Astrocyte (in vitro differentiated cells and primary cell): ENCODE measurements at regions not wholly inside any gene's neighbourhood (a gene's known extent, or its start where the extent isn't known, plus 50 kb on each side); places are given as distances from the start of the nearest gene placed in this dataset.

Experiments
- DNase-seq: peaks from one replicate; pipeline ENCODE4 v3.0.0-alpha.2; 2010; ENCODE audit warnings: low read depth
- FAIRE-seq: peaks from 2 replicates; lab custom pipeline; 2011; peaks lifted over from hg19 to GRCh38; lab: Jason Lieb, UNC
- H2AFZ ChIP-seq: 2 replicates; pipeline ENCODE4 v1.6.0; 2012; ENCODE audit warnings: low read depth, low read length, inconsistent platforms
- H3K27ac ChIP-seq: 2 replicates; pipeline ENCODE4 v1.5.1; 2011; ENCODE audit warnings: low read depth, low read length, inconsistent platforms
- H3K27me3 ChIP-seq: 2 replicates; pipeline ENCODE4 v1.6.0; 2011; ENCODE audit warnings: low read length, inconsistent platforms; ENCODE audit not compliant: insufficient read depth
- H3K36me3 ChIP-seq: 2 replicates; pipeline ENCODE4 v1.5.1; 2011; ENCODE audit warnings: low read length, inconsistent platforms; ENCODE audit not compliant: insufficient read depth
- H3K4me1 ChIP-seq: 2 replicates; pipeline ENCODE4 v1.5.1; 2011; ENCODE audit warnings: low read length, inconsistent platforms; ENCODE audit not compliant: insufficient read depth
- H3K4me2 ChIP-seq: 2 replicates; pipeline ENCODE4 v1.6.0; 2012; ENCODE audit warnings: low read length, inconsistent platforms
- H3K4me3 ChIP-seq: 2 replicates; pipeline ENCODE4 v1.5.1; 2011; ENCODE audit warnings: low read depth, mild to moderate bottlenecking, low read length, inconsistent platforms; ENCODE audit not compliant: insufficient read depth
- H3K79me2 ChIP-seq: 2 replicates; pipeline ENCODE4 v1.6.0; 2012; ENCODE audit warnings: mild to moderate bottlenecking, low read length, inconsistent platforms; ENCODE audit not compliant: insufficient read depth
- H3K9ac ChIP-seq: 2 replicates; pipeline ENCODE4 v1.6.0; 2012; ENCODE audit warnings: mild to moderate bottlenecking, low read length, inconsistent platforms
- H3K9me3 ChIP-seq: 2 replicates; pipeline ENCODE4 v1.5.1; 2012; ENCODE audit warnings: low read depth, mild to moderate bottlenecking, low read length, inconsistent platforms; ENCODE audit not compliant: insufficient read depth
- H4K20me1 ChIP-seq: 2 replicates; pipeline ENCODE4 v1.6.0; 2012; ENCODE audit warnings: low read length, inconsistent platforms; ENCODE audit not compliant: insufficient read depth
- H3K27ac Mint-ChIP-seq: one replicate; pipeline ENCODE4 v1.8.0; 2021; ENCODE audit warnings: mild to moderate bottlenecking, mixed read lengths; ENCODE audit not compliant: unreplicated experiment
- H3K27me3 Mint-ChIP-seq: one replicate; pipeline ENCODE4 v1.8.0; 2021; ENCODE audit warnings: low read depth, mixed read lengths; ENCODE audit not compliant: unreplicated experiment
- H3K36me3 Mint-ChIP-seq: one replicate; pipeline ENCODE4 v1.8.0; 2021; ENCODE audit warnings: low read depth, mixed read lengths; ENCODE audit not compliant: unreplicated experiment
- H3K4me1 Mint-ChIP-seq: one replicate; pipeline ENCODE4 v1.8.0; 2021; ENCODE audit warnings: low read depth, mixed read lengths; ENCODE audit not compliant: unreplicated experiment
- H3K4me3 Mint-ChIP-seq: one replicate; pipeline ENCODE4 v1.8.0; 2021; ENCODE audit warnings: mild to moderate bottlenecking, moderate library complexity, mixed read lengths; ENCODE audit not compliant: unreplicated experiment
- H3K9me3 Mint-ChIP-seq: one replicate; pipeline ENCODE4 v1.8.0; 2021; ENCODE audit warnings: mild to moderate bottlenecking, mixed read lengths; ENCODE audit not compliant: unreplicated experiment
- CTCF ChIP-seq: IDR thresholded peaks from 2 replicates; pipeline ENCODE4 v1.5.1; 2011; ENCODE audit warnings: low read depth, mild to moderate bottlenecking, inconsistent platforms, low read length, moderate library complexity; ENCODE audit not compliant: insufficient read depth
- EZH2 ChIP-seq: IDR thresholded peaks from 2 replicates; pipeline ENCODE4 v1.6.1; 2012; ENCODE audit warnings: mild to moderate bottlenecking, low read length, inconsistent platforms; ENCODE audit not compliant: insufficient read depth

- Histone ChIP-seq H3K27me3 (peaks cover 5% of the 10 kb centered on the region), H3K4me2 (peak overlapping the region; percentile 17), H3K4me3 (no peak overlapping the region), H3K79me2 (no peaks in the 10 kb centered on the region), H3K9me3 (no peaks in the 10 kb centered on the region), H4K20me1 (no peaks in the 10 kb centered on the region), H3K27ac (no peak overlapping the region), H3K9ac (no peak overlapping the region), H3K36me3 (no peaks in the 10 kb centered on the region), H2AFZ (no peak overlapping the region), H3K4me1 (peaks cover 17% of the 10 kb centered on the region)
- TF ChIP-seq EZH2 (no peak), CTCF (no peak)
- Mint-ChIP-seq H3K9me3 (no peaks in the 10 kb centered on the region), H3K27ac (no peak overlapping the region), H3K27me3 (peaks cover 26% of the 10 kb centered on the region), H3K36me3 (no peaks in the 10 kb centered on the region), H3K4me1 (peaks cover 21% of the 10 kb centered on the region), H3K4me3 (no peak overlapping the region)
- DNase-seq (no peak), FAIRE-seq (no peak)
Observed at GRCh38 chr11:15884141-15884540, 472.2 kb downstream of the SOX6 start.

GRCh38 chr11:15884777-15885540 lies 471.4 kb downstream of the SOX6 start:
- H3K27ac Mint-ChIP-seq, result no peak overlapping the region
- H3K4me2 ChIP-seq, result no peak overlapping the region
- H3K36me3 Mint-ChIP-seq, result no peaks in the 10 kb centered on the region
- no peak overlapping the region for H3K4me3 Mint-ChIP-seq
- H4K20me1 ChIP-seq, result no peaks in the 10 kb centered on the region
- peaks cover 26% of the 10 kb centered on the region for H3K4me1 Mint-ChIP-seq
- peaks cover 23% of the 10 kb centered on the region for H3K4me1 ChIP-seq
- no peak overlapping the region for H3K4me3 ChIP-seq
- H3K9me3 ChIP-seq, result no peaks in the 10 kb centered on the region
- H3K27ac ChIP-seq, result no peak overlapping the region
- DNase-seq (no peak), FAIRE-seq (no peak)
- H3K36me3 ChIP-seq, result no peaks in the 10 kb centered on the region
- H3K79me2 ChIP-seq, result no peaks in the 10 kb centered on the region
- H2AFZ ChIP-seq, result no peak overlapping the region
- TF ChIP-seq EZH2, result no peak
- TF ChIP-seq CTCF, result no peak
- H3K27me3 ChIP-seq, result peaks cover 5% of the 10 kb centered on the region
- no peaks in the 10 kb centered on the region for H3K9me3 Mint-ChIP-seq
- H3K9ac ChIP-seq, result no peak overlapping the region
- H3K27me3 Mint-ChIP-seq, result peaks cover 28% of the 10 kb centered on the region

- TF ChIP-seq EZH2, result no peak
- no peak for TF ChIP-seq CTCF
- no peaks in the 10 kb centered on the region for H3K36me3 ChIP-seq
- H3K4me2 ChIP-seq, result peak overlapping the region; percentile 59
- H3K9me3 Mint-ChIP-seq, result no peaks in the 10 kb centered on the region
- no peak overlapping the region for H3K4me3 Mint-ChIP-seq
- no peak overlapping the region for H2AFZ ChIP-seq
- H3K4me3 ChIP-seq, result no peak overlapping the region
- H3K4me1 Mint-ChIP-seq, result peaks cover 32% of the 10 kb centered on the region
- H3K27me3 Mint-ChIP-seq, result peaks cover 27% of the 10 kb centered on the region
- no peaks in the 10 kb centered on the region for H3K9me3 ChIP-seq
- H3K4me1 ChIP-seq, result peaks cover 30% of the 10 kb centered on the region
- no peak overlapping the region for H3K27ac ChIP-seq
- no peak overlapping the region for H3K27ac Mint-ChIP-seq
- no peak overlapping the region for H3K9ac ChIP-seq
- H3K36me3 Mint-ChIP-seq, result no peaks in the 10 kb centered on the region
- H3K27me3 ChIP-seq, result peaks cover 5% of the 10 kb centered on the region
- no peak for DNase-seq
- H3K79me2 ChIP-seq, result no peaks in the 10 kb centered on the region
- H4K20me1 ChIP-seq, result no peaks in the 10 kb centered on the region
- FAIRE-seq, result no peak
Observed at GRCh38 chr11:15885854-15886253, 470.5 kb downstream of the SOX6 start.
